ENCODE measurements at regions not wholly inside any gene's neighbourhood (a gene's known extent, or its start where the extent isn't known, plus 50 kb on each side); places are given as distances from the start of the nearest gene placed in this dataset.

DNA sequence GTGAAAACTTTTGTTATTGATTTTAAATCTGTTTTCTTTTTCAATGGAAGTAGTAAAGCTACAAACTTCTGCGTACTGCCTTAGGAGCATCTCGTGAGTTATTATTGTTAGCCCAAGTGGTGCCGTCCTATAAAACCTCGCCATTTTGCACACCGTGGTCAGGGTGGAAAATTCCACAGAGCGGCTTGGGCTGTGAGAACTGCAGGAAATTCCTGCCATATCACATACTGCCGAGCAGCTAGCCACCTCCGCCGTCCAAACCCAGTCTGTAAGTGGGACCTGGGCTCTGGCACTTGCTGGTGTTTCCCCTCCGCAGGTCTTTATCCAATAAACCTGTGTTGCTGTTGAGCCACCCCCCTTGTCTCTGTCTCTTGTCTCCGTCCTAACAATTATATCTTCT is 88.0 kb upstream of the POU2AF2 start:
- Histone ChIP-seq H3K4me3 (ENCODE audit: low read depth, low read length) (no peak overlapping the region), H3K9me3 (ENCODE audit: control insufficient read depth, insufficient read depth, low read depth, low read length) (no peaks in the 10 kb centered on the region), H3K27ac (ENCODE audit: extremely low read depth, low read depth, low read length) (no peak overlapping the region), H3K4me1 (ENCODE audit: control insufficient read depth, insufficient read depth, low read length) (no peaks in the 10 kb centered on the region), H3K36me3 (ENCODE audit: control insufficient read depth in 2 of 2, insufficient read depth in 1 of 2, low read length in 2 of 2) (no peaks in the 10 kb centered on the region)
- no peak for TF ChIP-seq ZBTB11 (tag by site-specific recombination; conservative IDR thresholded peaks at IDR 0.05; ENCODE audit: low read depth)
- no peak for TF ChIP-seq ZNF670 (tag by site-specific recombination; IDR thresholded peaks at IDR 0.05; ENCODE audit: low read depth)
- no peak for TF ChIP-seq OVOL3 (tag by site-specific recombination; IDR thresholded peaks at IDR 0.05)
- TF ChIP-seq, protein P1, sequence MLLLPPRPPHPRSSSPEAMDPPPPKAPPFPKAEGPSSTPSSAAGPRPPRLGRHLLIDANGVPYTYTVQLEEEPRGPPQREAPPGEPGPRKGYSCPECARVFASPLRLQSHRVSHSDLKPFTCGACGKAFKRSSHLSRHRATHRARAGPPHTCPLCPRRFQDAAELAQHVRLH (tag by site-specific recombination; IDR thresholded peaks at IDR 0.05), result no peak
- TF ChIP-seq ZNF488 (tag by site-specific recombination; IDR thresholded peaks at IDR 0.05), result no peak
- TF ChIP-seq, protein P2, sequence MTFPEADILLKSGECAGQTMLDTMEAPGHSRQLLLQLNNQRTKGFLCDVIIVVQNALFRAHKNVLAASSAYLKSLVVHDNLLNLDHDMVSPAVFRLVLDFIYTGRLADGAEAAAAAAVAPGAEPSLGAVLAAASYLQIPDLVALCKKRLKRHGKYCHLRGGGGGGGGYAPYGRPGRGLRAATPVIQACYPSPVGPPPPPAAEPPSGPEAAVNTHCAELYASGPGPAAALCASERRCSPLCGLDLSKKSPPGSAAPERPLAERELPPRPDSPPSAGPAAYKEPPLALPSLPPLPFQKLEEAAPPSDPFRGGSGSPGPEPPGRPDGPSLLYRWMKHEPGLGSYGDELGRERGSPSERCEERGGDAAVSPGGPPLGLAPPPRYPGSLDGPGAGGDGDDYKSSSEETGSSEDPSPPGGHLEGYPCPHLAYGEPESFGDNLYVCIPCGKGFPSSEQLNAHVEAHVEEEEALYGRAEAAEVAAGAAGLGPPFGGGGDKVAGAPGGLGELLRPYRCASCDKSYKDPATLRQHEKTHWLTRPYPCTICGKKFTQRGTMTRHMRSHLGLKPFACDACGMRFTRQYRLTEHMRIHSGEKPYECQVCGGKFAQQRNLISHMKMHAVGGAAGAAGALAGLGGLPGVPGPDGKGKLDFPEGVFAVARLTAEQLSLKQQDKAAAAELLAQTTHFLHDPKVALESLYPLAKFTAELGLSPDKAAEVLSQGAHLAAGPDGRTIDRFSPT (tag by site-specific recombination; IDR thresholded peaks at IDR 0.05), result no peak
- no peak for TF ChIP-seq ZNF23 (tag by site-specific recombination; IDR thresholded peaks at IDR 0.05; ENCODE audit: borderline replicate concordance)
- ChIA-PET POLR2A (no interaction called here), CTCF (interaction anchor here (0.6 kb wide), 1 partner anchor 204 kb away, joined by 3 read pairs; no protein-coding TSS in a partner anchor)

DNA sequence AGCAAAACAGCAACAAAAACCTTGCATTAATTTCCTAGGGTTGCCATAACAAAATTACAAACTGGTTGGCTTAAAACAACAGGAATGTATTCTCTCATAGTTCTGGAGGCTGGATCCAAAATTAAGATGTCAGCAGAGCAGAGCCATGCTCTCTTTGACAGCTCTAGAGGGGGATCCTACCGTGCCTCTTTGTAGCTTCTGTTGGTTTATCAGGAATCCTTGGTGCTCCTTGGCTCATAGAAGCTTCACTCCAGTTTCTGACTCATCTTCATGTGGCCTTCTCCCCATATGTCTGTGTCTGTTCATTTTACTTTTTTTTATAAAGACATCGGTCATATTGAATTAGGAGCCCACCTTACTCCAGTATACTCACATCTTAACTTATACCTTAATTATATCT is 90.5 kb upstream of the POU2AF2 start:
- no peaks in the 10 kb centered on the region for H3K36me3 ChIP-seq (ENCODE audit: control insufficient read depth in 2 of 2, insufficient read depth in 1 of 2, low read length in 2 of 2)
- no peaks in the 10 kb centered on the region for H3K4me1 ChIP-seq (ENCODE audit: control insufficient read depth, insufficient read depth, low read length)
- no peak overlapping the region for H3K27ac ChIP-seq (ENCODE audit: extremely low read depth, low read depth, low read length)
- POLR2A ChIA-PET, result no interaction called here
- no peaks in the 10 kb centered on the region for H3K9me3 ChIP-seq (ENCODE audit: control insufficient read depth, insufficient read depth, low read depth, low read length)
- no peak overlapping the region for H3K4me3 ChIP-seq (ENCODE audit: low read depth, low read length)
- CTCF ChIA-PET, result no interaction called here
- no peak for TF ChIP-seq SETDB1 (IDR thresholded peaks at IDR 0.05; ENCODE audit: insufficient read length, low read length)
- no peak for TF ChIP-seq ZNF610 (tag by site-specific recombination; IDR thresholded peaks at IDR 0.05; ENCODE audit: borderline replicate concordance)
- TF ChIP-seq ZEB2 (tag by site-specific recombination; IDR thresholded peaks at IDR 0.05), result no peak
- TF ChIP-seq, protein P3, sequence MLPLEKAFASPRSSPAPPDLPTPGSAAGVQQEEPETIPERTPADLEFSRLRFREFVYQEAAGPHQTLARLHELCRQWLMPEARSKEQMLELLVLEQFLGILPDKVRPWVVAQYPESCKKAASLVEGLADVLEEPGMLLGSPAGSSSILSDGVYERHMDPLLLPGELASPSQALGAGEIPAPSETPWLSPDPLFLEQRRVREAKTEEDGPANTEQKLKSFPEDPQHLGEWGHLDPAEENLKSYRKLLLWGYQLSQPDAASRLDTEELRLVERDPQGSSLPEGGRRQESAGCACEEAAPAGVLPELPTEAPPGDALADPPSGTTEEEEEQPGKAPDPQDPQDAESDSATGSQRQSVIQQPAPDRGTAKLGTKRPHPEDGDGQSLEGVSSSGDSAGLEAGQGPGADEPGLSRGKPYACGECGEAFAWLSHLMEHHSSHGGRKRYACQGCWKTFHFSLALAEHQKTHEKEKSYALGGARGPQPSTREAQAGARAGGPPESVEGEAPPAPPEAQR (tag by site-specific recombination; IDR thresholded peaks at IDR 0.05), result no peak
- TF ChIP-seq, protein P2 (tag by site-specific recombination; IDR thresholded peaks at IDR 0.05), result no peak
- TF ChIP-seq ZNF792 (tag by site-specific recombination; IDR thresholded peaks at IDR 0.05), result no peak
- TF ChIP-seq ATF2 (tag by site-specific recombination; IDR thresholded peaks at IDR 0.05; ENCODE audit: low read depth), result no peak
- no peak for TF ChIP-seq FEZF1 (tag by site-specific recombination; IDR thresholded peaks at IDR 0.05)
- TF ChIP-seq YY2 (tag by site-specific recombination; IDR thresholded peaks at IDR 0.05), result no peak
- TF ChIP-seq ZBTB7A (tag by site-specific recombination; IDR thresholded peaks at IDR 0.05; ENCODE audit: low read depth), result no peak
- no peak for TF ChIP-seq RBAK (tag by site-specific recombination; IDR thresholded peaks at IDR 0.05)
- TF ChIP-seq, protein P4, sequence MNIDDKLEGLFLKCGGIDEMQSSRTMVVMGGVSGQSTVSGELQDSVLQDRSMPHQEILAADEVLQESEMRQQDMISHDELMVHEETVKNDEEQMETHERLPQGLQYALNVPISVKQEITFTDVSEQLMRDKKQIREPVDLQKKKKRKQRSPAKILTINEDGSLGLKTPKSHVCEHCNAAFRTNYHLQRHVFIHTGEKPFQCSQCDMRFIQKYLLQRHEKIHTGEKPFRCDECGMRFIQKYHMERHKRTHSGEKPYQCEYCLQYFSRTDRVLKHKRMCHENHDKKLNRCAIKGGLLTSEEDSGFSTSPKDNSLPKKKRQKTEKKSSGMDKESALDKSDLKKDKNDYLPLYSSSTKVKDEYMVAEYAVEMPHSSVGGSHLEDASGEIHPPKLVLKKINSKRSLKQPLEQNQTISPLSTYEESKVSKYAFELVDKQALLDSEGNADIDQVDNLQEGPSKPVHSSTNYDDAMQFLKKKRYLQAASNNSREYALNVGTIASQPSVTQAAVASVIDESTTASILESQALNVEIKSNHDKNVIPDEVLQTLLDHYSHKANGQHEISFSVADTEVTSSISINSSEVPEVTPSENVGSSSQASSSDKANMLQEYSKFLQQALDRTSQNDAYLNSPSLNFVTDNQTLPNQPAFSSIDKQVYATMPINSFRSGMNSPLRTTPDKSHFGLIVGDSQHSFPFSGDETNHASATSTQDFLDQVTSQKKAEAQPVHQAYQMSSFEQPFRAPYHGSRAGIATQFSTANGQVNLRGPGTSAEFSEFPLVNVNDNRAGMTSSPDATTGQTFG (tag by site-specific recombination; IDR thresholded peaks at IDR 0.05; ENCODE audit: borderline replicate concordance), result no peak
- TF ChIP-seq ZNF596 (tag by site-specific recombination; IDR thresholded peaks at IDR 0.05), result no peak
- TF ChIP-seq ZNF138 (tag by site-specific recombination; IDR thresholded peaks at IDR 0.05; ENCODE audit: borderline replicate concordance), result no peak
